AG09319 (cell line): ENCODE measurements at regions not wholly inside any gene's neighbourhood (a gene's known extent, or its start where the extent isn't known, plus 50 kb on each side); places are given as distances from the start of the nearest gene placed in this dataset.

Source experiments
- DNase-seq: peaks from one replicate; pipeline ENCODE4 v3.0.0-alpha.2; 2010; ENCODE audit warnings: low read depth; ENCODE audit errors: extremely low read depth
- TF ChIP-seq, protein P1 (sequence below): IDR thresholded peaks from 2 replicates; pipeline ENCODE4 v1.5.1; 2011; ENCODE audit warnings: low read depth, mild to moderate bottlenecking, inconsistent platforms, low read length, moderate library complexity

DNA sequence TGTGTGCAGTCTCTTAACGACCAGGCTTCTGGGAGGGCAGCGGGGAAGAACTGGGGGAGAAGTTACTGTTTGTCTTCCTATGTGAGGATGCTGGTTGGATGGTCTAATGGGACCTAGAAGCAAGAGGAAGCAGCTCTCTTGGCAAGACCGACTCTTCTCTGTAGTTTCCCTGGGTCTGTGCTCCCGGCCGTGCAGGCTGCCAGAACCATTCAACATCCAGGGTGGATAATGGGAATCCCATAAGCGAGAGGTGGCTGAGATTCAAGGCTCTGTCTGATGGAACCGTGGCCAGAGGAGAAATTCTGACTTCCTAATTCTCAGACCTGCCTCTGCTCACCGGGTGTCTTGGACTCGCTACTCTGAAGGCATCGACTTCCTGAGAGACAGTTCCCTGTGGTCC is 561.0 kb upstream of the TBX3 start:
- no peak for DNase-seq
- TF ChIP-seq, protein P1, sequence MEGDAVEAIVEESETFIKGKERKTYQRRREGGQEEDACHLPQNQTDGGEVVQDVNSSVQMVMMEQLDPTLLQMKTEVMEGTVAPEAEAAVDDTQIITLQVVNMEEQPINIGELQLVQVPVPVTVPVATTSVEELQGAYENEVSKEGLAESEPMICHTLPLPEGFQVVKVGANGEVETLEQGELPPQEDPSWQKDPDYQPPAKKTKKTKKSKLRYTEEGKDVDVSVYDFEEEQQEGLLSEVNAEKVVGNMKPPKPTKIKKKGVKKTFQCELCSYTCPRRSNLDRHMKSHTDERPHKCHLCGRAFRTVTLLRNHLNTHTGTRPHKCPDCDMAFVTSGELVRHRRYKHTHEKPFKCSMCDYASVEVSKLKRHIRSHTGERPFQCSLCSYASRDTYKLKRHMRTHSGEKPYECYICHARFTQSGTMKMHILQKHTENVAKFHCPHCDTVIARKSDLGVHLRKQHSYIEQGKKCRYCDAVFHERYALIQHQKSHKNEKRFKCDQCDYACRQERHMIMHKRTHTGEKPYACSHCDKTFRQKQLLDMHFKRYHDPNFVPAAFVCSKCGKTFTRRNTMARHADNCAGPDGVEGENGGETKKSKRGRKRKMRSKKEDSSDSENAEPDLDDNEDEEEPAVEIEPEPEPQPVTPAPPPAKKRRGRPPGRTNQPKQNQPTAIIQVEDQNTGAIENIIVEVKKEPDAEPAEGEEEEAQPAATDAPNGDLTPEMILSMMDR = no peak

DNA sequence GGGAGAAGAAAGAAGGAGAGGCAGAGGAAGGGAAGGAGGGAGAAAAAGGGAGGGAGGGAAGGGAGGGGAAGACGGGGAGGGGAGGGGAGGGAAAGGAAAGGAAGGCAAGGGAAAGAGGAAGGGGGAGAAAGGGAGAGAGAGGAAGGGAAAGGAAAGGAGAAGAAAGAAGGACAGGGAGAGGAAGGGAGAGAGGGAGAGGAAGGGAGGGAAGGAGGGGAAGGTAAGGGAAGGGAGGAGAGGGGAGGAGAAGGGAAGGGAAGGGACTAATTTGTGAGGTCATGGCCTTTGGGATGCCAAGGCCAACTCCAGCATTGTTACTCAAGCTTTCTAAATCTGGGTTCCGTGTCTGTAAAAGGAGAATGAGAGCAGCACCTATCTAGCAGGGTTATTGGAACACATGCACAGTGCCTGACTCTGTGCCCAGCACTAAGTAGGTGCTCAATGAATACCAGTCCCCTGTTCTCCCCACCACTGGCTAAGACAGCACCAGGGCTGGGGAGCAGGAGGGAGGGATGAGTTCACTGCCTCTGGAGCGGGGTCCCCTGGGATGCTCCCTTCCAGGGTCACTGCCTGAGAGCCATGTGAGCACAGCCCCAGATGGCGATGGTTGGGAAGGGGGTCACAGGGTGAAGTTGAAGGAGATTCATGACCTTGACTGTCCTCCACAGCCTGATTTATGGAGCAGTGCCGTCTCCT is 560.1 kb upstream of the TBX3 start:
- DNase-seq = no peak
- TF ChIP-seq, protein P1 = no peak

DNA sequence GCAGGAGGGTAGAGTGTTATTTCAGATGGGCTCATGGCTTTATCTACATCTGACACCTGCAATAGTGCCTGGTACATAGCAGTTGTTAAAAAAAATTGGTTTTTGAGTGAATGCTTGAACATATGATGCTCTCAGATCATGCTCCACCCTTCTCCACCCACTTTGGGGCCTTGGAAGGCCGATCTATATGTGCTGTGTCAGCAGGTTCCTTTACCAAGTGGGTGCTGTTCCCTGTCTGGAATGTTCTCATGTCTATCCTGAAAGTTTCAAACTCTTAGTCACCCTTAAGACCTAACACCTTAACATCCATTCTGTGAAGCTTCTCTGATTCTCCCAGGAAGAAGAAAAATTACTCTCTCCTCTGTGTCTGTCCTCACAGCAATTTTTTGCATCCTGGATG is 556.3 kb upstream of the TBX3 start:
- DNase-seq = no peak
- TF ChIP-seq, protein P1 = no peak

DNA sequence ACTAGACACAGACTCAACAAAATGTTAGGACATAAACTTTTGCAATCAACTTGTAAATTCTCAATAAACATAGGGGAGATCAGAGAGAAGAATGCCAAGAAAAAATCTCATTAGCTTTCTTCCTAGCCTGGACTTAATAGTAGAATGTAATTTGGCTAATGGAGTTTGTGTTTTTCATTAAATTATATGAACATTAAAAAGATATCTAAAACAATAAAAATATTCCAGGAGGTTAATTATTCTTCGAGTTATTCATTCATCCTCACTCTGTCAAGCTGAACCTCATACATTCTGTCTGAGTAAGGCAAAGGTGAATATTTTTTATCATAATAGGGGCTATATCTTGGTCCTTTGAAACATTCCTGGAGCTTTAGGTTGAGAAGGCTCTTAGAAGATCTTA is 551.9 kb upstream of the TBX3 start:
- TF ChIP-seq, protein P1 = no peak
- no peak for DNase-seq

- no peak for DNase-seq
- TF ChIP-seq, protein P1 = no peak
These were observed 550.0 kb upstream of the TBX3 start for GRCh38 chr12:115233891-115234543.

GRCh38 chr12:115232455-115233156 is 548.6 kb upstream of the TBX3 start:
- no peak for DNase-seq
- TF ChIP-seq, protein P1 = no peak

- TF ChIP-seq, protein P1 = no peak
- DNase-seq = no peak
These were observed 546.6 kb upstream of the TBX3 start for GRCh38 chr12:115230606-115231005.
